DMS114 treated with DMSO at 0.1 percent for 48 hours (cell line): ENCODE measurements at regions not wholly inside any gene's neighbourhood (a gene's known extent, or its start where the extent isn't known, plus 50 kb on each side); places are given as distances from the start of the nearest gene placed in this dataset.

Experiments
- DNase-seq: peaks from one replicate; lab custom pipeline; 2025; ENCODE audit not compliant: unreplicated experiment; lab: John Stamatoyannopoulos, UW

GRCh38 chr20:24894488-24894887 is 54.6 kb upstream of the CST7 start:
- DNase-seq: no peak

- DNase-seq: no peak
Measured at GRCh38 chr20:24894967-24895366, 54.1 kb upstream of the CST7 start.

- no peak for DNase-seq
Measured at GRCh38 chr20:24895431-24895830, 53.6 kb upstream of the CST7 start.

- DNase-seq: no peak
Measured at GRCh38 chr20:24895898-24896658, 53.0 kb upstream of the CST7 start.

- DNase-seq: no peak
Measured at GRCh38 chr20:24896984-24897383, 52.1 kb upstream of the CST7 start.

GRCh38 chr20:24897974-24898373 is 51.1 kb upstream of the CST7 start:
- no peak for DNase-seq

GRCh38 chr20:24899153-24899552 is 49.9 kb upstream of the CST7 start:
- DNase-seq: no peak
